ENCODE measurements at regions not wholly inside any gene's neighbourhood (a gene's known extent, or its start where the extent isn't known, plus 50 kb on each side); places are given as distances from the start of the nearest gene placed in this dataset.

GRCh38 chr2:37794717-37795116 is 123.3 kb upstream of the CDC42EP3 start:
- DNase-seq (ENCODE audit: low read depth): peak; percentile 48
- no peak for TF ChIP-seq CTCF (IDR thresholded peaks at IDR 0.05; ENCODE audit: insufficient read depth, low read length)
- H3K4me3 ChIP-seq (ENCODE audit: low read depth, low read length): no peak overlapping the region

- no peak for TF ChIP-seq CTCF (IDR thresholded peaks at IDR 0.05; ENCODE audit: insufficient read depth, low read length)
- no peak for DNase-seq (ENCODE audit: low read depth)
- no peak overlapping the region for H3K4me3 ChIP-seq (ENCODE audit: low read depth, low read length)
These were observed 124.0 kb upstream of the CDC42EP3 start for GRCh38 chr2:37795456-37795855.

GRCh38 chr2:37795938-37796337 is 124.5 kb upstream of the CDC42EP3 start:
- peak; percentile 59 for DNase-seq (ENCODE audit: low read depth)
- no peak for TF ChIP-seq CTCF (IDR thresholded peaks at IDR 0.05; ENCODE audit: insufficient read depth, low read length)
- no peak overlapping the region for H3K4me3 ChIP-seq (ENCODE audit: low read depth, low read length)

- DNase-seq (ENCODE audit: low read depth): no peak
- no peak for TF ChIP-seq CTCF (IDR thresholded peaks at IDR 0.05; ENCODE audit: insufficient read depth, low read length)
- H3K4me3 ChIP-seq (ENCODE audit: low read depth, low read length): no peak overlapping the region
These were observed 125.0 kb upstream of the CDC42EP3 start for GRCh38 chr2:37796481-37796880.

- no peak overlapping the region for H3K4me3 ChIP-seq (ENCODE audit: low read depth, low read length)
- DNase-seq (ENCODE audit: low read depth): peak; percentile 37
- TF ChIP-seq CTCF (IDR thresholded peaks at IDR 0.05; ENCODE audit: insufficient read depth, low read length): no peak
These were observed 125.6 kb upstream of the CDC42EP3 start for GRCh38 chr2:37797081-37797480.

GRCh38 chr2:37798315-37799005 is 126.6 kb upstream of the RMDN2 start:
- no peak overlapping the region for H3K4me3 ChIP-seq (ENCODE audit: low read depth, low read length)
- no peak for TF ChIP-seq CTCF (IDR thresholded peaks at IDR 0.05; ENCODE audit: insufficient read depth, low read length)
- DNase-seq (ENCODE audit: low read depth): peak; percentile 50
